GM13976 (cell line): ENCODE measurements at regions not wholly inside any gene's neighbourhood (a gene's known extent, or its start where the extent isn't known, plus 50 kb on each side); places are given as distances from the start of the nearest gene placed in this dataset.

ENCODE experiments used
- DNase-seq: peaks from one replicate; pipeline ENCODE4 v3.0.0; 2012; ENCODE audit warnings: low spot score
- in situ Hi-C: fragments of 300-500 bp; cut with MboI; formaldehyde crosslinking; loops from one replicate; pipeline ENCODE4 v1.12.0; 2022; ENCODE audit warnings: low sequenced_read_pairs, mixed read lengths, inconsistent platforms; ENCODE audit not compliant: unreplicated experiment
- TF ChIP-seq, protein P1 (sequence below): IDR thresholded peaks from 2 replicates; pipeline ENCODE4 v1.5.1; 2012; ENCODE audit warnings: borderline replicate concordance, mild to moderate bottlenecking; ENCODE audit not compliant: insufficient read depth; ENCODE audit errors: extremely low read depth, missing control alignments, control extremely low read depth

DNA sequence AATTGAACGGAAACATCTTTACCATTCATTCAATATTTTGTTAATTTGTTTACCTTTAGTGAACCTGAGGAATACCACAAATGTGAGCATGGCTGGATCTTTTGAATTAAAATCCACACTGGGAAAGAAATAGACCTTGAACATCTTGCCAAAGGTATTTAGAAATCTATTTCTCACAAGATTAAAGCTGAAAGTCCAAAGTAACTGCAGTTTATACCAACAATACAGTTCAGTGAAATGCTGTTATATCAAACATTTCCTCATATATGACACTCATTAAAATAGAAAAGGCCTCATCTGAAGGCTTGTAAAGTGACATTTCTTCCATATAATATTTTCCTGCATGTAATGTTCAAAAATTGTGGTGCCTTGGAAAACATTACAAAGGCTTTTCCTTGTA, 166.5 kb upstream of the HAND2 start:
- in situ Hi-C loops = no loop called here
- DNase-seq = no peak
- TF ChIP-seq, protein P1, sequence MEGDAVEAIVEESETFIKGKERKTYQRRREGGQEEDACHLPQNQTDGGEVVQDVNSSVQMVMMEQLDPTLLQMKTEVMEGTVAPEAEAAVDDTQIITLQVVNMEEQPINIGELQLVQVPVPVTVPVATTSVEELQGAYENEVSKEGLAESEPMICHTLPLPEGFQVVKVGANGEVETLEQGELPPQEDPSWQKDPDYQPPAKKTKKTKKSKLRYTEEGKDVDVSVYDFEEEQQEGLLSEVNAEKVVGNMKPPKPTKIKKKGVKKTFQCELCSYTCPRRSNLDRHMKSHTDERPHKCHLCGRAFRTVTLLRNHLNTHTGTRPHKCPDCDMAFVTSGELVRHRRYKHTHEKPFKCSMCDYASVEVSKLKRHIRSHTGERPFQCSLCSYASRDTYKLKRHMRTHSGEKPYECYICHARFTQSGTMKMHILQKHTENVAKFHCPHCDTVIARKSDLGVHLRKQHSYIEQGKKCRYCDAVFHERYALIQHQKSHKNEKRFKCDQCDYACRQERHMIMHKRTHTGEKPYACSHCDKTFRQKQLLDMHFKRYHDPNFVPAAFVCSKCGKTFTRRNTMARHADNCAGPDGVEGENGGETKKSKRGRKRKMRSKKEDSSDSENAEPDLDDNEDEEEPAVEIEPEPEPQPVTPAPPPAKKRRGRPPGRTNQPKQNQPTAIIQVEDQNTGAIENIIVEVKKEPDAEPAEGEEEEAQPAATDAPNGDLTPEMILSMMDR = no peak

DNA sequence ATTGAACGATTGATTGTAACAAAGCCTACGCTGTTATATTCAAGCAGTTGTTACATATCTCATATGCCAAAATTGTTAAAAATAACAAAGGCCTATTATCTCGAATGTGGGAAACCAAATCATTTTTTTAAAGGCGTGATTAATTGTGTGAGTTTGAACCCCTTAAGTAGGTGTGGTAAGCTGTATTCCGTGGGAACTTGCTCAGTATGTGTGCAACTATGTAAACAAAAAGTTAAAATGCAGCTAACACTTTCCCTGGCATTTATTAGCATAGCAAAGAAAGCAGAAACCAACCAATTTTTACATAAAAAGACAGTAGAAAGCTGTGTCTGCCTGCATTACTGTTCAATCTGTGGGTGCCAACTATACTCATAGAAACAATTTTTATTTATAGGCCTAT, 166.0 kb upstream of the HAND2 start:
- TF ChIP-seq, protein P1 = no peak
- no peak for DNase-seq
- in situ Hi-C loops = no loop called here

DNA sequence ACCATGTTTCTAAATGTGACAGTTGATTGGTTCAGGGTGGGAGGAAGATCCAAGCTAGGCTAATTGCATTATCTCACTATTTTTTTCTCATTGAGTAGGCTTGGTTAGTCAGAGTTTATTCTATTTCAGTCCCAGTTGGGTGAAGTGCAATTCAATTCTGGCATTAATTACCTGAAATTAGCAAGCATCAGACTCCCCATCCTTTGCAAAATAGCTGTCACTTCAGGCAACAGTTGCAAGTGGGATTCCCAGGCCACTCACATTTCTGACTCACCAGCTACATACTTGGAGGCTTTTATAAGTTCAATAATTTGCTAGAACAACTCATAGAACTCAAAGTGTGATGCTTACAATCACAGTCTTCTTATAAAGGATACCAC, 155.8 kb upstream of the HAND2 start:
- in situ Hi-C loops = no loop called here
- no peak for DNase-seq
- TF ChIP-seq, protein P1 = no peak

DNA sequence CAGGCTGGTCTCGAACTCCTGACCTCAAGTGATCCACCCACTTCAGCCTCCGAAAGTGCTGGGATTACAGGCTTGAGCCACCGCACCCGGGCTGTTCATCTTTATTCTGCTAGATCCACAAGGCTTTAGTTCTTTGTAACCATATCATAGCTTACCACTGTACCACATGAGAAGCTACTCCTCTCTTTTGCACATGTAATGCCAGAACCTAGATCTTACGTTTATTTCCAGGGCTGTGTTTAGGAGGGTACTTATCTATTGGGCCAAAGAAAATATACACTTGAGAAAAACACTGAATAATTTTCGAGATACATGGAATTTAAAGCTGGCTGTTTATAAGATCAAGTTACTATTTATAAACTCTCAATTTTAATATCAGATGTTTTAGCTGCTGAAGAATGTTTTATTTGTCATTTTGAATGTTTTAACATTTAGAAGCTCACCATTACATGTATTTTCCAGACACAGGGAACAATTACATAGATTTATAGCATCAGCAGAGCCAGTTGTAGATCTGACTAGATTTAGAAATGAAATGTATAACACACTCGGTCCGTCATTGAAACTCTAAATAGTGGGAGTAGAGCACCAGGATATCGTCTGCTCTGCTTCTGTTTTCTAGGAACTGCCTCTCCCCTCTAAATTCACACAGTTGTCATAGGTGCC, 155.3 kb upstream of the HAND2 start:
- DNase-seq = no peak
- in situ Hi-C loops = no loop called here
- TF ChIP-seq, protein P1 = no peak

DNA sequence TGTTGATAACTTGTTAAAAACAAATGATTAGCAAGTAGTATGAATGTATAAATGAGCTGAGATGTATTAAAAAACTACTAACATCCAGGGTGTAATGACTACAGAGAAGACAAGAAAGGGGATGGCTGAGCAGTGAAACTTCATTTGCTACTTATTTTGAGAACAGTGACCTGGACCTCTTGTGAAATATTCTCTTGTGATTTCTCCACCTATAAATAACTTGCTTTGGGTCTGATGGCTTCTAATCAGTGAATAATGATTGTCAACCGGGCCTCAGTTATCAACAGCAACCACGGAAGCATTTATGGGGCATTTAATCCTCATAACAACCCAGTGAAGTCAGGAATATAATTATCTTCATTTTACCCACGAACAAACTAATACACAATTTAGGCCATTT, 154.2 kb upstream of the HAND2 start:
- TF ChIP-seq, protein P1 = no peak
- in situ Hi-C loops = no loop called here
- no peak for DNase-seq

DNA sequence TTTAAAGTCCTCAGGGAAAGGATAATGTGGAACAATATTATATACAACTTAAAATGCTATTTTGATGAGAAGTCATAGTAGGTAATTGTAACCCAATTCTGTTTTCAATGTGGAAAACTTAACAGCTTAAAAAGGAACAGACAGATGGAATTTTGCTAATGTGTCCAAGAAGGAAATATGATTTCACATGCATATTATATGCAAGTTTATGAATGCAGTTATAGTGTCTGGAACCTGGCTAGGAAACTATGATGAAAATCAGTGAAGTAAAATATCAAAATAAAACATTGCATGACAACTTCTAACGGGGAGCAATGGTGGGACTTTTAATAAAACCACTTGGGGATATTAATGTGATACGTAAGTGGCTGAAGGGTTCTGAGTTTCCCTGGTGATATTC, 152.6 kb upstream of the HAND2 start:
- TF ChIP-seq, protein P1 = no peak
- in situ Hi-C loops = no loop called here
- no peak for DNase-seq
